ENCODE measurements at regions not wholly inside any gene's neighbourhood (a gene's known extent, or its start where the extent isn't known, plus 50 kb on each side); places are given as distances from the start of the nearest gene placed in this dataset.

DNA sequence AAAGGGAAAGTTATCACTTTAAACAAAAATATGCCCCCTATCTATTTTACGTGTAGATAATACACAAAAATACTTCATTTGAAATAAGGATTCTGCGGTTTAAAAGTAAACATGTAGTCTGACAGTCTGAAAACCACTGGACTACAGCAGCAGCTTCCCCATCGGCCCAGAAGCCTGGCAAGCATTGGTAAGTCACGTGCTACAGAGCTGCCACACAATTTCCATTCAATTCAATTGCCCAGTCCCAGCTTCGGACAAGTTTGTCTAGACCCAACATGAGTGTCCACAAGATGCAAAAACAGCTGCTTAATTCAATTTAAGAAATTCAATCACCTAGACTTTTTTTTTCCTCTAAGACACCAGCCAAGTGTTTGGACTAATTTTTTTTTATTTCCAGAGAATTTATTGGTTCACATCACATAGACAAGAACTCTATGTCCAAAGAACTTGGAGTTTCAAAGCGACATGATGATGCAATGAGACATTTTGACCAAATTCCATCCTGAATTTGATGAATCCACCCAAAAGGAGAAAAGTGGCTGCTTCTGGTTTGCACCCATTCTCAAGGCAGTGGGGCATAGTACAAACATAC lies 458.9 kb downstream of the COG6 start:
- no peak for DNase-seq (ENCODE audit: low read depth, low spot score)

DNA sequence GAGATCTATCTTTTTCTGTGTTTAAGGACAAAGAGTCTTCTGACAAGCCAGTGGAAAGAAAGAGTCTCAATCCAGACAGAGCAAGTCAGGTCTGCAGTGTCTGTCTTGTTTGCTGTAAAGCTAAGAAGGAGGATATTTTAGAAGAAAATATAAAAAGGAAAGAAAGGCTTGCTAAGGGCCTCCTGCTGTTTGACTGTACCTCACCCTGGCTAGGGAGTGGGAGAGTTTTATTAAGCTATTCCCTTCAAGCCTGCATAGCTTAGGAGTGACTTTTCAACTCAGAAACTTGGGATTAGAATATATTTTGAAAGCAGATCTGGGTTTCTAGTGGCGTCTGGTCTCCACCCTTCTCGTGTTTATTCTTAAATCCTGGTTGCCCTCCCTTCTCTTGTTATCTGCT lies 460.0 kb downstream of the COG6 start:
- peak; percentile 10 for DNase-seq (ENCODE audit: low read depth, low spot score)

DNA sequence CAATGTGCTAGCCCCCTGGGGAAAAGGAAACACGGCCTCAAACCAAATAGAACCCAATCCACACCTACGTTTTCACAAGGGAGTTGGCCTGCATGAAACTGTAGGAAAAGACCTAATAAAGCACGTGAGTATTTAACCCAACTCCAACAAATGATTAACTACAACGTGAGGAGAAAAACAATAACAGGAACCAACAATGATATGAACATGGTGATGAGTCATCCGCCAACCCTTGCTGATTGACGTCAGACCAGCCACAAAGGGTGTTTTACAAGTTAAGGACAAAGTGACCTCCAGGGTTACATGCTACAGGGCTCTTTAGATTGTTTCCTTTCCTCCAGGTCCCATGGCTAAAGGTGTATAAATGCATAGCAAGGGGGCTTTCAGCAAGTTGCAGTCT lies 460.5 kb downstream of the COG6 start:
- DNase-seq (ENCODE audit: low read depth, low spot score) = peak; percentile 75

DNA sequence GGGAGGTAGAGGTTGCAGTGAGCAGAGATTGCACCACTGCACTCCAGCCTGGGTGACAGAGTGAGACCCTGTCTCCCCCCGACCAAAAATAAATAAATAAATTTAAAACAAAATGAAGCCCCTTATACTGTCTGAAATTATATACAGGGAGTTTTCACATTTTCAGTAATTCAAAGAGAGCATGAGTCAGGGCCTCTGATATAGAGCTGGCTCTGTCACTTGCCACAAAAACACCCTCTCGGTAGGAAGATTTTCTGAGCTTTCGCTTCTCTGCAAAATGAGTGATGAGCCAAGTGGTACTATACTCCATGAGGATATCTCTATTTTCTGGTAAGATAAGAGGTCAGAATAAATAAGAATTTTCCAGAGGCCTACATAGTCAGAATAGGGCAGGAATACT lies 462.9 kb downstream of the COG6 start:
- DNase-seq (ENCODE audit: low read depth, low spot score) = no peak

DNA sequence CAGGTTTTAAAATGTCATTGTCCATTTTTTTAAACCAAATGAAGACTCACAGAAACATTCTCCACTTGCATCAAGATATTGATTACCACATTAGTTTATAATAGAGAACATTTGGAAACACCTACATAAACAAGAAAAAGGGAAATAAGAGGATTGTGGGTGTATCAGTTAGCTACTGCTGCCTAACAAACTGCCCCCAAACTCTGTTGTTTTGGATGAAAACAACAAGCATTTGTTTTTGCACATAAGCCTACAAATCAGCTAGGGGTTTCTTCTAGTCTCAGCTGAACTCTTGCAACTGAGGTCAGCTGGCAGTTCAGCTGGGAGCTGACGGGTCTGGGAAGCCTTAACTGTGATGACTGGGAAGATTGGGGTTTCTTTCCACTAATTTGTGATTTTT lies 464.4 kb downstream of the COG6 start:
- DNase-seq (ENCODE audit: low read depth, low spot score) = no peak

DNA sequence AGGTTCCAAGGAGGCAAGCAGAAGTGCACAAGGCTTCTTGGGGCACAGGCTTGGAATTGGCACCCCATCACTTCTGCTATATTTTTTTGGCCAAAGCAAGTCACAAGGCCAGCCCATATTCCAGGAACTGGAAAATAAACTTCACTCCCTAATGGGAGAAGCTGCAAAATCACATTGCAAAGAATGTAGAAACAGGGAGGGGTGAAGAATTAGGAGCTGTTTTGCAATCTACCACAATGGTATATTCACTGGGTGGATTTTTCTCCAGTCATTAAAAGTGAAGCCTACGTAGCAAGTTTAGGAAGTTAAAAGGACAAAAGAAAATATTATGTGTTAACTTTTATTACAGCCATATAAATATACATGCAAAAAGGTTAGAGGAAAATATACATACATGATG lies 464.8 kb downstream of the COG6 start:
- DNase-seq (ENCODE audit: low read depth, low spot score) = peak; percentile 17

DNA sequence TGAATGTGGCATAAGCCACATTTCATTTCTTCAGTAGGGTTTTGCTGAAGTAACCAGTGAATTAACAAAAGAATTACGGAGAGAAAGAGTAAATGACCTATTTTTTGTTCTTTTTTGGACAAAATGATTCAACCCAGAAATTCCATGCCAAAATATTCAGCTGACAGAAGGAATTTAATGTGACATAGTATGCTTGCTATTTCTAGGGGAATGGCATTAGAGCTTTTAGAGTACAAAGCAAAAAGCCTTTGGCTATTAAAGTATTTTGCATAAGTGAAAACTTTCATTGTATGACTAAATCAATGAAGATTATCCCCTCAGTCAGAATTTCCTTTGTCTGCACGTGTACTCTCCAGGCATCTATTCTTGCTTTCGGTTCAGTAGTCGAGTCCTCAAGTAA lies 465.3 kb downstream of the COG6 start:
- peak; percentile 50 for DNase-seq (ENCODE audit: low read depth, low spot score)

DNA sequence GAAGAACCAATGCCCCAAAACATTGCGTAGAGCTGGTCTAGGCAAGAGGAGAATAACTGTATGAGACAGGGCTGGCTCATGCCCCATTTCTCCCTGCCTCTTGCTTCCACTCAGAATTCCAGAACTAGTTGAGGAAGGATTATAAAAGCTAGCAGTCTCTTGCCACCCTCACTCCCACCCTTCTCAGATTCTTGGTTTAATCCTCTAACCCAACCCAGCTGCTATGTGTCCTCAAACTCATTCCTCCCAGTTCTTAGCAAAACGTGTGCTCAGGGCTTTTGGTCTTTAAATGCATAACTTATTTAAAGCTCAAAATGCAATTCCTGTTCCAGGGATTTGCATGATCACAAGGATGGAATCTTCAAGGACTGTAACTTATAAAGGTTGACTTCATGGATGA lies 466.3 kb downstream of the COG6 start:
- DNase-seq (ENCODE audit: low read depth, low spot score) = no peak

DNA sequence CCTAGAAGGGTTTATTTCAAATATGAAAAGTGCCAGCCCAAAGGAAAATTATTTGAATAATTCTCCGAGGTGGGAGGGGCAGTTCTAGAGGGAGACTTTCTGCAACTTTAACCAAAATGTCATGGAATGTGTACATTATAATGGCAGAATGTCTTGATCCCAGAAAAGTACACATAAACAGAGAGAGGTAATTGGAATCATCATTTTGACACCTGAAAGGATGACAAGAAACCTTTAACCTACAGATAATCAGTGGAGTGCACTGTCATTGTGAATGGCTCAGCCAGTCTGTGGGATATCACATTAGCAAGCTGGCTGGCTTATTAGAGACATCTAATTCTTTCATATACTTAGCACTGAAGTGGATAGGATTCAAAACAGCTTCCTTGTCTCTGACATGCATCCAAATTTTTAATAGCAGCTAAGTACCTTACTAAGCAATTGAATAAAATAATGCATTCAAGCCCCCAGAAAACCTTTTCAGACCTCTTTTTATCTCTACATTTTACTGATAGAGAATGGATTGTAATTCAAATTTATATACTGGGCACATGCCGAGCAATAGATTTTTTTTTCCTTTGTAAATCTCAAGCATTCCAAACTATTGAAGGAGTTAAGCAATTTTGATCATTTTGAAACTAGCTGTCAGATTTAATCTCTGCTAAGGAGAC lies 468.6 kb downstream of the COG6 start:
- DNase-seq (ENCODE audit: low read depth, low spot score) = no peak

DNA sequence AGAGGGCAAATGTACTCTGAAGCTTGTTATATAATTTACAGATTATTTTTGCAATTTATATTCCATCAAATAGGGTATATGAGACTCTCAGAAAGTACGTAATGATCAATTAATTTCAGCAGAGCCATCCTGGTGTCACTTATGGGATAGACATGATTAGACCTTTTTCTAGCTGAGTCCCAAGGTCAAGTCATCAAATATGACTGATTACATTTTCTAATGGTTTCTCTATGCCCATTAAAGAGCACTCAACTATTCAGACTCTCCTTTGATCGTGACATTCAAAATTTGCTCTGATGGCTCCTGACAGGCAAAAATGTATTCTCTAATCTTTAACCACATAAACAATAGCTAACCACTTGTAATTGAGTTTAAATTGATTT lies 469.2 kb downstream of the COG6 start:
- no peak for DNase-seq (ENCODE audit: low read depth, low spot score)

DNA sequence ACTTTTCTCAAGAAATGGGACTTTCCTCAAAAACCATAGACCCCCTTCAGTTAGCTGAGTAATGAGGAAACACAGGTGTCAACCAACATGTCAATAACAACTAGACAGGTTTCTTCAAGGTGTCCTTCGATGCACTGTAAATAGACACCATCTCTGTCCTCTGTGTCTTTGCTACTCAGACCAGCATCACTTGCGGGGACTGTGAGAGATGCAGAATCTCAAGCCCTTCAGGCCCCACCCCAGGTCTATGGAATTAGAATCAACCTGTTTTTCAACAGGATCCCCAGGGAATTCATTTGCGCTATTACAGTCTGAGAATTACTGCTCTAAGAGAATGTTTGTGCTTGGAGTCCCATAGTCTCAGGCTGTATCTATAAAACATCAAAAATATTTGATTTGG lies 469.9 kb downstream of the COG6 start:
- no peak for DNase-seq (ENCODE audit: low read depth, low spot score)

DNA sequence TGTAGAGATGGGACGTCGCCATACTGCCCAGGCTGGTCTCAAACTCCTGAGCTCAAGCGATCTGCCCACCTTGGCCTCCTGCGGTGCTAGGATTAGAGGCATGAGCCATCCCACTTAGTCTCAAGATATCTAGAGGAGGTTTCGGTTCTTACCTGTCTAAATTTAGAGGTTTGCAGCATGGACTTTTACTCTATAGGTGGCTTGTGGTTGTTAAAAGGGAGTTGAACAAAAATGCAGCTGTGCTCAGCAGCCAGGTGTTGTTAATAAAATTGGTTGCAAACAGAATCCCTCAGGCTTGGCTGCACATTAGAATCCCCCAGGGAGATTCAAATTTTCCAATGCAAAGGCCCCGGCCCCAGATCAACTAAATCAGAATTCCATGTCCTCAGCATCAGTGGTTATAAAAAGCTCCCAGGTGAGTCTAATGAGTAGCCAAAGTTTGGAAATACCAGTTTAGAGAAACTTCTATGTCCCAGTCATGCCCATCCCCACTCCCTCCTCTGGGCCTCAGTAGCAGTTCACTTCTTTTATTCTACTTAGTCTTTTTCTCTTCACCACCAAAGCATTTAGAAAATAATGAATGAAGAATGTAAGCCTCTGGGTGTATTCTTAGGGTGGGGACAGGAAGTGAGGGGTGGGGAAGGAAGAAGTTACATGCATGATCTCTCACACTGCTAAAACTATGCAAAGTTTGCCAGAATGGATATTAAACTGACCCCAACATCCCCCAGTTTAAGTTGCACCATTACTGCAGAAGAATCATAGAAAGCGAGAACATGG lies 471.0 kb downstream of the COG6 start:
- no peak for DNase-seq (ENCODE audit: low read depth, low spot score)

DNA sequence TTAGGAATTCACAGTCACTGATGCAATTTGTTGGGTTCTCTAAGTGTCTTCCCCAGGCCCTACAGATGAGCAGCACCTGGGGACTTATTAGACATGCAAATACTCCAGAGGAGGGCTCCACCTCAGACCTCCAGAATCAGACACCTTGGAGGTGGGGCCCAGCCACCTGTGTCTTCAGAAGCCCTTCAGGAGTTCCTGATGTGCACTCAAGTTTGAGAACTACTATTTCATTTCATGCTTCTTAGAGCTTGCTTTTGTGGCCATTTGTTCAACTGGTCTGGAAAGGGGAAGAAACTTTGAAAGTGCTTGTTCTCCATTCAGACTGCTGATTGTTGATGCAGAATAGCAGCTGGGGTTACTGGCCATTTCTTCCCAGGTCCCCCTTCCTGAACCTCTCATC lies 472.0 kb downstream of the COG6 start:
- DNase-seq (ENCODE audit: low read depth, low spot score) = no peak

DNA sequence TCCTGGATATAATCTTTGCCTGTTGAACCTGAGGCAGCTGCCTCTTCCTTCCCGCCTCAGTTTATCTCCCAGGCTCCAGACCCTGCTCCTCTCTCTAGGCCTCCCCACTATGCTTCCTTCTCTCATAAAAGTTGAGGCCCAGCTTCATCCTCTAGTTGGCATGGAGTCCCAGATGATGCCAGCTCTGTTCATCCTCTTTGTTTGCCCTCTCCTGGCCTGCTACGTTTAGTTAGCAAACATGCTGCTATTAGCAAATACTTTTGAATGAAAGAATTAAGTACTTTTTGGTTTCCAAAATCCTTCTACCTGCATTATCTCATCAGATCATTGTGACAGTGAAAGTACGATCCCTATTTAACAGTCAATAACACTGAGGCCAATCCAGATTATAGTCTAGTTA lies 472.5 kb downstream of the COG6 start:
- no peak for DNase-seq (ENCODE audit: low read depth, low spot score)

DNA sequence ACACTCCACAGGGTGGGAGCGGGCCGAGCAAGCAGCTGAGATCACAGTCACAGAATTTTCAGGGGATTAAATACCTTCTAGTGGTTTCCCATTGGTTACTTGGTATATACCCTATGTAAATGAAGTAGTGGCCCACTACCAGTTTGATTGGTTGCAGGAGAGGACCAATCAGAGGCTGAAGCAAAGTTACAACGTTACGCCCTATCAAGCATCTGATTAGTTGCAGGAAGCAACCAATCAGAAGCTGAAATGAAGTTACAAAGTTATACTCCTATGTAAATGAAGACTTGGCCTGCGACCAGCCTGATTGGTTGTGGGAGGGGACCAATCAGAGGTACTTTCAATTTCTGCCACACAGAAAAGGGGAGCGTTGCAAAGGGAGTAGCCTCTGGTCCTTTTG lies 474.0 kb downstream of the COG6 start:
- no peak for DNase-seq (ENCODE audit: low read depth, low spot score)

DNA sequence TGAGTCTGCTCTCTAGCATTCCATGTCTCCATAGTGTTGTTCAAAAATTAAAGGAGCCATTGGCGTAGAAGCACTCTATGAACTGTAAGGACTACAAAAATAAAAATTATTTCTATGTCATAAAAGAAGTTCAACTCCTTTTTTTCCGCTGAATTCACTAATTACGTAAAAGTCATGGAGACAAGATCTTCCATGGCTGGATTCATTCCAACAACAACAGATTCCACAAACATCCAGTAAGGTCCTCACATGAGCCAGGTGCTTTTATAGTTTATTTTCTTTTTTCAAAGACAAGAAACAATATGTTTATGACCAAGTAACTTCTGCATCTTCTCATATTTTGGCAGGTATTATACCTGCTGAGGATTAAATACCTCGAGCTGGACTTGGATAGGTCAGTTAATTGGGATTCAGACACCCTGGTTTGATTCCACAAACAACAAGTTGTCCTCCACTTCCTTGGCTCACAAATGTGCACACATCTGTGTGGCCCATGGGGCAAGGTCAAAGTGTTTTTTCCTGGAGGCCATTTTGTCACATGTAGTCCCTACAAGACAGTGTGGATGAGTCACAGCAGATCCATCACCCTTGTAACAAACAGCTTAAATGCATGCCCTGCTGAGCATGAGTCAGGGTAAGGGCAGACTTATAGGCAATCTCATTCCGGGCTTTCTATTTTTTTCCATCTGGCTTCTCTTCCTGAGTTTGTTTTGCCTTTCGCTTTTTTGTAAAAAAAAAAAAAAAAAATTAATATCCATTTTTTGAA lies 475.6 kb downstream of the COG6 start:
- no peak for DNase-seq (ENCODE audit: low read depth, low spot score)

DNA sequence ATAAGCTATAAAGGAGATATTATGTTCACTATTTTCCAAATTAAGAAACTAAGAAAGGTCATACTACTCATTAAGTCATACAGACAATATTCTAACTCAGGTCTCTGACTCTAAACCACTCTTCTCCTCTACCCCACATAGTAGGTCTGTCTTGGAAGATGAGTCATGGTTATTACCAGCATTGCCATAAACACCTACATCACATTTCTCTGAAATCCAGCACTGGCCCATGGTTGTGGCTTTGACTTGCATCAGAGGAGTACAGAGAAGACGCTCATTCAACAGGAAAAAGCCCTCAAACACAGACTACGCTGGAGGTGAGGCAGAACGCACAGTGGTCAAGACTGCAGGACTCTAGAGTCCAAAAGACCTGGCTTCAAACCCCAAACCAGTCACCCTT lies 476.8 kb downstream of the COG6 start:
- DNase-seq (ENCODE audit: low read depth, low spot score) = no peak

DNA sequence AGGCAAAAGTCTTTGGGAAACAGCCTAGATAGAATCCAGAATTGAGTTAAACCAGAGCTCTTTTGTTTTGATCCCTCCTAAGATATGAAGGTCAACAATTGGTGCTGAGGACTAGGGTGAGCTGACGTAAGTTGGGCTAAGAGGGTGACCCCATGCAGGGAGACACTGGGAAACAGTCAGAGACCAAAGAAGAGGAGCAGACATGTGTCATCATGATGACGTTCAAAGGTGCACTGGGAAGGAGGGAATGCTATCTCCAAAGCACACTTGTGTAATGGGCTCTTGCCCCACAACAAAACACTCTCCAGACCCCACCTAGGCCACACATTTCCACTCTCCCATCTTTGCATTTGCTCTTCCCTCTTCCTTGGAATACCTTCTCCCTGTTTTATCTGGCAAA lies 481.4 kb downstream of the COG6 start:
- DNase-seq (ENCODE audit: low read depth, low spot score) = no peak

DNA sequence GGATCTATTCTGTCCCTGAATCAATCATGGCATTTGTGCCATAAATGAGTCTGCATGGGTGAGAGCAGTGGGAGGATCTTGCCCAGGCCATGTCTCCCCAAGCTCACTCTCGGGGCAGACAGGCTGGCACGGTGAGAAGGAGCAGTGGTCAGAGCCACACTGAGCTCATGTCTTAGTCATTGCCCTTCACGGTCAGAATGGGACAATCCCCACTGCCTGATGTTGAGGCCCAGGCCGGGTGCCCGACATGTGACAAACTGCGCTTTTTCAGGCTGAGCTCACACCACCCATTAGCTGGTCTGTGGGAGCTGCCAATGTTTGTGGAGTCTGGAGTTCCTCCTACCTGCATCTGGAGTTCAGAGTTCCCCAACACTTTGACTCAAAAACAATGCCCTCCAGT lies 481.9 kb downstream of the COG6 start:
- no peak for DNase-seq (ENCODE audit: low read depth, low spot score)

DNA sequence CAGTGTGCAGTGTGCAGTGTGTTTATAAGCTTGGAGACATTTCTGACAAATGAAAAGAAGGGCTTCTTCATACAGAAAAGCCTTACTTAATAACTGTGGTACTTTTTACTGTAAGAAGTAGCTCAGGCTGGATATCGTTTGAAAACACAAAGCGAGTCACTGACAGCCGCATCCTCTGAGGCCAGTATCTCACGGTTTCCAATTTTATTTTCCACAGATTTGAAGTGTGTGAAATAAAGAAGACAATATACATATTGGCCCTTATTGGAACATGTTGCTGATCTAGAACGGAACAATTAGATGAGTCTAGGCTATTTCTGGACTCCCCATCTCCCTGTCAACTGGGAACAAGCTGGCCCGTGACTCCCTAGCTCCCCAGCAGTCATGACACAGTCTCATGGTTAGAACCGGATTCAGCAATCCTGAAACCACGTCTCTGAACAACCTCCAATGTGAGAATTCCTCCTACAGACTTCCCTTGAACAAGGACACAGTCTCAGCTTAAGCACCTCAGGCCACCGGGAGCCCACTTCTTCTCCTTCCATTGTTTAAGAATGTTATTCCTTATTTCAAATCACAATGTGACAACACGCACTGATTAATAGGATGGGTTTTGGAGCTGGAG lies 484.5 kb downstream of the COG6 start:
- no peak for DNase-seq (ENCODE audit: low read depth, low spot score)

DNA sequence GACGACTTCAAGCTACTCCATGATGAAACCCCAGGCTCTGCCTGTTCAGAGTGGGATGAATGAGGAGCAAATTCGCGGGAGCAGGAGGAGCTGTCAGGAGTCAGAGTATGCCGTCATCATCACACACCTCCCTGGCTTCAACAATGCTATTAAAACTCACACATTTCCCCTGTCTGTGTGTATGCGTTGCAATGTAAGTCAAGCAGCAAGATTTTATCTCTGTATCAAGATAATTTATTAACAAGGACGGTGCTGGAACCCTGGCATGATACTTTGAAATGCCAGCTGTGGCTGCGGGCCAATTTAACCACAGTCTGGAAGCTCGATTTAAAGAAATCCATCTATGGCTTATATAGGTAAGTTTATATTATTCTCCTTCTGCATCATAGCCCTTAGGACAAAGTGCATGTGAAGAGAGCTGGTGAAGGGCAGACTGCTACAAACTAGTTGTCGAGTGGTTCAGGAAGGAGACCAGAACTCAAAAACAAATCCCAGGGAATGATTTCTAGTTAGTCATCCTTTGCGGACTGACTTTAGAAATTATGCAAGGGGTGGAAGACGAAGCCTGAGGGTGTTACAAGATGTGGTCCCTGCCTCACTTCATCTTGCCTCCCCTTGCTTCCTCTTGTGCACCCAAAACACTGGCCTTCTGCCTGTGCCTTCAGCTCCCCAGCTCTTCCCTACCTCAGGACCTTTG lies 486.5 kb downstream of the COG6 start:
- no peak for DNase-seq (ENCODE audit: low read depth, low spot score)

Data from astrocyte of the hippocampus (primary cell).